SK-N-SH treated with all-trans-retinoic acid at 6 μM for 48 hours (cell line): ENCODE measurements at regions not wholly inside any gene's neighbourhood (a gene's known extent, or its start where the extent isn't known, plus 50 kb on each side); places are given as distances from the start of the nearest gene placed in this dataset.

Experiments used
- ISL1 ChIP-seq: fragments of 250-450 bp; sonication (Bioruptor Pico); IDR thresholded peaks from 2 replicates; pipeline ENCODE4 v2.1.2; 2022; ENCODE audit warnings: mild to moderate bottlenecking, moderate library complexity
- TF ChIP-seq, protein P1 (sequence below): fragments of 250-450 bp; sonication (Bioruptor Pico); IDR thresholded peaks from 2 replicates; pipeline ENCODE4 v1.5.0; 2020; ENCODE audit warnings: mild to moderate bottlenecking, moderate library complexity

DNA sequence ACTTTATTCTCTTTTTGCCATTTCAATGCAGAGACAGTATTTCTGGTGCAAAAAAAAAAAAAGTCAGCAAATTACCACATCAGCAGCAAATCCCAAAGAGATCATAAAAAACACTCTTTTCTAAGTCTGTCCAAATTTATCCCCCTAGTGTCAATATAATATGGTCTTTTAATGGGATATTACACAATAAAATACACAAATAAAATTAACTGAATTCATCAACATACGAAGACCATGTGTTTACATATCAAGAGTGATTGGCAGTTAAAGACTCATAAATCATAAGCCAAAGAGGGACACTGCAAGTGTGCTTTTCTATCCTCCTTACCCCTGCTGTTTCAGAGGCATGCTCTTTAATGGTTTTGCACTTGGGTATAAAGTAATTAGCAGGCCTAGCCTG is 340.2 kb upstream of the DKK2 start:
- no peak for TF ChIP-seq ISL1 (CRISPR knock-in tag)
- TF ChIP-seq, protein P1, sequence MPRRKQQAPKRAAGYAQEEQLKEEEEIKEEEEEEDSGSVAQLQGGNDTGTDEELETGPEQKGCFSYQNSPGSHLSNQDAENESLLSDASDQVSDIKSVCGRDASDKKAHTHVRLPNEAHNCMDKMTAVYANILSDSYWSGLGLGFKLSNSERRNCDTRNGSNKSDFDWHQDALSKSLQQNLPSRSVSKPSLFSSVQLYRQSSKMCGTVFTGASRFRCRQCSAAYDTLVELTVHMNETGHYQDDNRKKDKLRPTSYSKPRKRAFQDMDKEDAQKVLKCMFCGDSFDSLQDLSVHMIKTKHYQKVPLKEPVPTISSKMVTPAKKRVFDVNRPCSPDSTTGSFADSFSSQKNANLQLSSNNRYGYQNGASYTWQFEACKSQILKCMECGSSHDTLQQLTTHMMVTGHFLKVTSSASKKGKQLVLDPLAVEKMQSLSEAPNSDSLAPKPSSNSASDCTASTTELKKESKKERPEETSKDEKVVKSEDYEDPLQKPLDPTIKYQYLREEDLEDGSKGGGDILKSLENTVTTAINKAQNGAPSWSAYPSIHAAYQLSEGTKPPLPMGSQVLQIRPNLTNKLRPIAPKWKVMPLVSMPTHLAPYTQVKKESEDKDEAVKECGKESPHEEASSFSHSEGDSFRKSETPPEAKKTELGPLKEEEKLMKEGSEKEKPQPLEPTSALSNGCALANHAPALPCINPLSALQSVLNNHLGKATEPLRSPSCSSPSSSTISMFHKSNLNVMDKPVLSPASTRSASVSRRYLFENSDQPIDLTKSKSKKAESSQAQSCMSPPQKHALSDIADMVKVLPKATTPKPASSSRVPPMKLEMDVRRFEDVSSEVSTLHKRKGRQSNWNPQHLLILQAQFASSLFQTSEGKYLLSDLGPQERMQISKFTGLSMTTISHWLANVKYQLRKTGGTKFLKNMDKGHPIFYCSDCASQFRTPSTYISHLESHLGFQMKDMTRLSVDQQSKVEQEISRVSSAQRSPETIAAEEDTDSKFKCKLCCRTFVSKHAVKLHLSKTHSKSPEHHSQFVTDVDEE (CRISPR knock-in tag), result no peak
